GM18507 (cell line): ENCODE measurements at regions not wholly inside any gene's neighbourhood (a gene's known extent, or its start where the extent isn't known, plus 50 kb on each side); places are given as distances from the start of the nearest gene placed in this dataset.

Source experiments
- DNase-seq: peaks from one replicate; pipeline ENCODE4 v3.0.0; 2011; ENCODE audit warnings: low read depth; ENCODE audit not compliant: insufficient read length; ENCODE audit errors: extremely low spot score
- FAIRE-seq: peaks from 2 replicates; lab custom pipeline; 2011; peaks lifted over from hg19 to GRCh38; lab: Jason Lieb, UNC

DNA sequence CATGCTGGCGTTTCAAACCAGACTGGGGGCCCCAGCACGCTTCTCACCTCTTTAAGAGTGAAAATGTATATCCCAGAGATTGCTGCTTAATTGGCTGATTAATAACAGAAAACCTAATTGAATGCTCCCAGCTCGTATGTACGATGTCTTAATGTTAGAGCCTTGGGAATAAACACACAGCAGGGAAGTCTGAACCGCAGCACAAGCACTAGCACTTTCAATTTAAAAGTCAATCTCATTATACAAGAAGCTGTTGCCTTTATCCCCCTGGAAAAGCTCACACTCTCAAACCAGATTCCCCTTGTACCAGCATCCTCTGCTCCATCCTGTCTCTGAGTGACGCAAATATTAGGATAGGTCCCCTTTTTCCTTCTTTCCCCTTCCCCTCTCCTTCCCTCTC is 449.1 kb downstream of the MN1 start:
- DNase-seq, result no peak
- FAIRE-seq, result no peak

DNA sequence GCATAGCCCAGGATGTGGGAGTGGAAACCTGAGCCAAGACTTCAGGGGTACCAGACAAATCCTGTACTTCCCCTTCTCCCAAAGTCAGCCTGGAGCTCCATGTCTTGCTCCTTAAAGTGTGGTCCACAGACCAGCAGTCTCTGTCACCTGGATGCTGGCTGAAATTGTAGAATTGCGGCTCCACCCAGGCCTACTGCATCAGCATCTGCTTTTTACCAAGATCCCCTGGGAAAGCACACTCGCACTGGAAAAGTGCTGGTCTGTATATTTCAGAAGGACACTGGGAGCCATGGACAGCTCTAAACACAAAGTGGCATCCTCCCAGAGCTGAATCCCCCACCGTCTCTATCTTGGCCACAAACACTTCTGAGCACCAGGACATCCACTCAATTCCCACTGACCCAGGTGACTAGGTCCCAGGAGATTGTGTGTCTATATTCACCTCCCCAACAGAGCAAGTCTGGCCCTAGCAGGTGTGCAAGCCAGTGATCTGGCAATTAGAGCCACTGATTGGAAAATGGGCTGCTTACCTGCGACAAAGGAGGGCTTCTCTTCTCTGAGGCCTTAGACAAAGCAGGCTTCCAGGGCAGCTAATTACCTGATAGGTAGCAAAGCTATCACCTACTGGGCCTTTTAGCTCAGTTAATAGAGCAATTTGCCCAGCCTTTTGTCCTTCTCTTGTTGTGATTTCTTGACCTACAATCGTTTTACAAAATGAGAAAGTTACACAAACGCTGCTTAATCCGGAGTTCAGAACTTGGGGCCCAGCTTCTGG is 443.3 kb downstream of the MN1 start:
- DNase-seq (no peak), FAIRE-seq (no peak)

DNA sequence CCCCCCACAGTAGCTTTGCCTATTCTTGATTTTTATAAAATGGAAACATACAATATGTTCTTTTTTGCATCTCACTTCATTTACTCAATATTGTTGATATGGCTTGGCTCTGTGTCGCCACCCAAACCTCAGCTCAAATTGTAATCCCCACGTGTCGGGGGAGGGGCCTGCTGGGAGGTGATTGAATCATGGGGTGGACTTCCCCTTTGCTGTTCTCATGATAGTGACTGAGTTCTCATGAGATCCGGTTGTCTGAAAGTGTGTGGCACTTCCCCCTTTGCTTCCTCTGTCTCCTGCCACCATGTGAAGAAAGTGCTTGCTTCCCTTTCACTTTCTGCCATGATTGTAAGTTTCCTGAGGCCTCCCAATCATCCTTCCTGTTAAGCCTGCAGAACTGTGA is 431.3 kb downstream of the MN1 start:
- DNase-seq, result no peak
- no peak for FAIRE-seq

DNA sequence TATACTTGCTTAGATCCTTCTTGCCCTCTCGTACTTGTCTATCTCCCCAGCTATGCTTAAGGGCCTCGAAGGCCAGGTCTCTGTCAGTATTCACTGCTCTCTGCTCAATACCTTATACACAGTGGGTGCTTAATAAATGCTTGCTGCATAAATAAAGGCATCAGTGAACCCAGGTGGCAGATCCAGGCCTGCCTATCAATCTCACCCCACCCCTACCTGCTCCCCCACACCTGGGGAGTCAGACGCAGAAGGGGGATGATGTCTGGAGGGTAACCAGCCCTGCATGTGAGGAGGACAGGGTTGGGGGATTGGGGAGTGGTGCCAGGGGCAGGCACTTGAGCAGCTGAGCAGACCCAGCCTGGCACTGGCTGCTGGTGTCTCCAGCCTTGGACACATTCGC is 430.6 kb downstream of the MN1 start:
- DNase-seq (no peak), FAIRE-seq (no peak)

DNA sequence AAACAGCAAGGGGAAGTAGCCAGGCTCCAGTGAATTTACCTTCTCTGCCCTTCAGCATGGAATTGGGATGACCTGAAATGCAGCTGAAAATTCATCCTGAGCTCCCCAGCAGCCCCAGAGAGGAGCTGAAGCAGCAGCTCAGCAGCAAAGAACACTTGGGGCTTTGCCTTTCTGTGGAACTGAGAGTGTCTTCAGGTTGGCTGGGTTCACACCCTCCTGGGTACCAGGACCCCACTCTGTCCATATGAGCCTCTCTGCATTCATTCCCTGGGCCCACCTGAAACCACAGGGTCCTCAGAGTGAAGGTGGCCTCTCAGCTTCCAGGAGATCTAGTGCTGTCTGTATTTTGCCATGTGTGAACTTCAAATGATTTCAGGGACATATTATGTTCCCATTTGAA is 429.2 kb downstream of the MN1 start:
- DNase-seq (no peak), FAIRE-seq (no peak)

DNA sequence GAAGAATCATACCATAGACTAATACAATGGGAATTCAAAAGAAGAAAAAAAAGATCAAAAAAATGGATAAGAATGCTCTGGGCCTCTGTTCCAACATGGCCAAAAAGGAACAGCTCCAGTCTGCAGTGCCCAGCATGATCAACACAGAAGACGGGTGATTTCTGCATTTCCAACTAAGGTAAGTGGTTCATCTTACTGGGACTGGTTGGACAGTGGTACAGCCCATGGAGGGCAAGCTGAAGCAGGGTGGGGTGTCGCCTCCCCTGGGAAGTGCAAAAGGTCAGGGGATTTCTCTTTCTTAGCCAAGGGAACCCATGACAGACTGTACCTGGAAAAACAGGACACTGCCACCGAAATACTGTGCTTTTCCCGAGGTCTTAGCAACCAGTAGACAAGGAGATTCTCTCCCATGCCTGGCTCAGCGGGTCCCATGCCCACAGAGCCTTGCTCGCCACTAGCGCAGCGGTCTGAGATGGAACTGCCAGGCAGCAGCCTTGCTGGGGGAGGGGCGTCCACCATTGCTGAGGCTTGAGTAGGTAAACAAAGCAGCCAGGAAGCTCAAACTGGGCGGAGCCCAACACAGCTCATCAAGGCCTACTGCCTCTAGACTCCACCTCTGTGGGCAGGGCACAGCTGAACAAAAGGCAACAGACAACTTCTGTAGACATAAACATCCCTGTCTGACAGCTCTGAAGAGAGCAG is 428.4 kb downstream of the MN1 start:
- FAIRE-seq (no peak), DNase-seq (no peak)

DNA sequence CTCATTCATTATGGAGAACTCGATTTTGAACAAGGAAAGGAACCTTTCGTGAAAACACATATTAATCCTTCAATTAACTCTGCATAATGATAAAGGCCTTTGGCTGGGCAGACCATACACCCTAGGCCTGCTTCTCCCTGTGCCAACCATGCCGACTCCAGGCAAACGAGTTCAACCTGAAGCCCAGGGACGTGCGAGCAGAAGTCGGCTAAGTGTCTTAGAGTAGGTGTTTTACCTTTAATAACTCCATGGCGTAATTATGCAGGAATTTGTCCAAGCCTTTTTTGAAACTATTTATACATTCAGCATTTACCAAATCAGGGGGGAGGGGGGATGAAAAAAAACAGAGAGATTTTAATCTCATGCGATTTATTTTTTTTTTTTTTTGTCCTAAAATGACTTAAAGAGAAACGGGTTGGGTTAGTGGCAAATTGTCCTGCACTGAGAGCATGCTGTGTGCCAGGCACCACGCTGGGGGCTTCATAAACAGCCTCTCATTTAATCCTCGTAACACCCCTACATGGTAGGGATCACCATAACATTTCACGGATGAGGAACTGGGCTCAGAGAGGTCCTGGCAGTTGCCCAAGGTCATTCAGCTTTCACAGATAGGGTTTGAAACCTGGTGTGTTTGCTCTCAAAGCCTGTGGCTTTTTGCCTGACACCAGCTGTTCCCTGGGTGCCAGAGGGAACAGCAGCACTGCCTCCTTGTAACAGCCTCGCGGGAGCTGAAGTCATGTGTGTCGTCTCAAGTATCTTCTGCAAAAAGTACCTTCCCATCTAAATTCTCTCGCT is 423.9 kb downstream of the MN1 start:
- DNase-seq (no peak), FAIRE-seq (no peak)

DNA sequence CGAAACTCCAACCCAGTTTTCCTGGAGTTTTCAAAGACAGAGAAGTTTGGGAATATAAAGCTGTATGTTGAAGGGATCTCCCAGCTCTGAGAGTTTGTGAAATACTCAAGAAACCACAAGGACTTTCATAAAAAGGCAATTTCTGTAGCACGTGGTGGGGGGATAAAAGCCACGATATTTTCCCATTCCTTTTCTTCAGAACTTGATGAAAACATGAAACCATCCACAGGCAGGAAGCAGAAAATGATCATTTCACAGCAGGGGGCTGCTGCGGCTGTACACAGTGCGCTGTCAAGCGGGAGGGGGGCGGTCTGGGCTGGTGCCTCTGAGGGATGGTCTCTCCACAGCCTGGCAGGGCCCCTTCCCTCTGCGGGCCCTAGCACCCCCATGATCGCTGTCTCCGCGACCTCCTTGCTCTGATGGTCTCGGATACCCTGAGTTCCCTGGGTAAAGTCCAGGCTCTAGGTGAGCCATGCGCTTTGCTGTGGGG is 423.2 kb downstream of the MN1 start:
- no peak for DNase-seq

DNA sequence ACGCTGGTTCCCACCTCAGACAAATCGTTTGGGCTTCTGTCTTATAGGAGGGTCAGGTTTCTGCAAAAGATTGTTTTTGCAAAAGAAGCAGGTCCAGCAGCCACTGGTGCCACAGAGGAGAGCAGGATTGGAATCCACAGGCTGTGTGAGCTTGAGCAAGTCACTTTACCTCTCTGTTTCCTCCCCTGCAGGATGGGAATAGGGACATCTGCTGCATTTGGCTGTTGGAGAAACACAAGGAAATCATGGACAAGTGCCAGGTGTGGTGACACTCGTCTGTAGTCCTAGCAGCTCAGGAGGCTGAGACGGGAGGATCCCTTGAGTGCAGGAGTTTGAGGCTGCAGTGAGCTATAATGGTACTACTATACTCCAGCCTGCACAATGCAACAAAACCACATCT is 422.6 kb downstream of the MN1 start:
- FAIRE-seq (no peak), DNase-seq (no peak)

More for the DNA sequence above, 423.2 kb downstream of the MN1 start:
- FAIRE-seq, result no peak

DNA sequence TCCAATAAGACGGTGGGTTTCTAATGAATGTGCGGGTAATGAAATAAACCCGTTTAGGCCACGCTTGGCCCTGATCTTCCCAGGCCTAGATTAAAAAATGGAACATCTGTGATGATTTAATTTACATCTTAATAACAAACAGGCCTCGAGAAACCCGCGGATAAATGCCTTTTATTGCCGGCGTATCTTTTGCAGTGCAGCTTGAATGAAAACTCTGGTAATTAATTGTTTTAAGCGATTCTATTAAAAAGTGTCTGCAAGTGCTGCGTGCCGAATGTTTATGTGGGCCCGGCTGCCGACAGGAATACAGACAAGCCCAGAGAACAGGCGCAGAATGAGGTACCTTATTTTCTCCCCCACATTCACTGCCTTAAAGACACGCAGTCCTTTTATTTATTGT is 420.7 kb downstream of the MN1 start:
- no peak for FAIRE-seq
- DNase-seq, result no peak

DNA sequence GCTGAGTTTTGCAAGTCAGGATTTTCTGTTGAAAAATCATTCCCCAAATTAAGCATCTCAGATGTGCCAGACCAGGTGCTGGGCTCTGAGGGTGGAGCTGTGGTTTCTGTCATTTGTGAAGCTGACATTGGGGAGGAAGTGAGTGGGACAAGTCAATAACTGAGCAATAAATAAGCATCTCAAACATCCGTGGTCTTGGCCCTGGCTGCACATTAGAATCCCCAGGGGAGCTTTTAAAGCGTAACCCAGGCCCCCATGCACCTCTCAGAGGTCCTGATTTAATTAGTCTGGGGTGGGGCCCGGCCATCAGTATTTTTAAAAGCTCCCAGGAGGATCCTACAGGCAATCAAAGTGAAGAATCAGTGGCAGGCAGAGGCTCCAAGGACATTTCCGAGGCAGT is 420.0 kb downstream of the MN1 start:
- DNase-seq (no peak), FAIRE-seq (no peak)

DNA sequence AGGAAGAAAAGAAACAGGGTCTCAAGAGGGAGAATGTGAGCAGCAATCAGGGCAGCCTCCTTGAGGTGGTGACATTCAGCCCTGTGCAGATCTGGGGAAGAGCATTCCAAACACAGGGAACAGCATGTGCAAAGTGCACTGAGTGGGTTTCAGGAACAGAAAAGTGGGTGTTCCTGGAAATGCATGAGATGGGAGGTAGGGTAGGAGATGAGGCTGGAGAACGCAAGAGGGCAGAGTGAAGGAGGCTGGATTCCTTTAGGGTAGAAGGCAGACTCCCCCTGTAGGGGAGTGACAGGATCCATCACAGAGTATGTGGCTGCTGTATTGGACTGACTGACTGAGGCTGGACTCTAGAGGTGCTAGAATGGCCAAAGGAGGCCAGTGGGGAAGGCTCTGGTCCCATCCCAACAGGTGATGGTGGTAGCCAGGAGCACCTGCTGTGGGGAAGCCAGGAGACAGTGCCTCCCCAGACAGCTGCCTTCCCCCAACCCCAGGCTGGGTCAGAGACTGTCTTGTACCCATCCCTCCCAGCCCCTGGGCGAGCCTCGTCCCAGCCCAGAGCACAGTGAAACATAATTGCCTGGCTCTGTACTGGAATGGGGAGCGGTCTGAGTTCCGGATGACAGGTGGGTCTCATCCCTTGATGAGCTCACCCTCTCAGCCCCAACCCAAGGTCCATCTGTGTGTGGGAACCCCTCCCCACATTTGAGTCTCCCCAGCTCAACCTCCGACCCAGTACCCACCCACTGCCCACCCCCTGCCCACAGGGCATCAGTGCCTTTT is 419.4 kb downstream of the MN1 start:
- no peak for DNase-seq
- FAIRE-seq, result no peak

DNA sequence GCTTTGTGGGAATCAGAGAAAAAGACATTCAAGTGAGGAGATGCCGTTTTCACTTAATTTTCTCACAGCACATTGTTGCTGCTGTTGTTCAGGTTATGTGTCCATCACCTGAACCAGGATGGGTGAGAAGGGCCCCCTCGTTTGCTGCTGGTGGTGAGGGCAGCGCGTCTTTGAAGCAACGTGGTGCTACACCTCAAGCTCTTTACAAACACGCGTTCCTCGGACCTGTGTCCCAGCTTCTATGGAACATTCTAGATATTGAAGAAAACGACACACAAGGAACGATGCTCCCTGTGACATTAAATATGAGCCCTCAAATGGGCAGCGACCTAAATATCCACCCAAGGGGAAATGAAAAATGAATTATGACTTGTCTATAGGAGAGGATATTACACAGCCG is 418.6 kb downstream of the MN1 start:
- DNase-seq (no peak), FAIRE-seq (no peak)

DNA sequence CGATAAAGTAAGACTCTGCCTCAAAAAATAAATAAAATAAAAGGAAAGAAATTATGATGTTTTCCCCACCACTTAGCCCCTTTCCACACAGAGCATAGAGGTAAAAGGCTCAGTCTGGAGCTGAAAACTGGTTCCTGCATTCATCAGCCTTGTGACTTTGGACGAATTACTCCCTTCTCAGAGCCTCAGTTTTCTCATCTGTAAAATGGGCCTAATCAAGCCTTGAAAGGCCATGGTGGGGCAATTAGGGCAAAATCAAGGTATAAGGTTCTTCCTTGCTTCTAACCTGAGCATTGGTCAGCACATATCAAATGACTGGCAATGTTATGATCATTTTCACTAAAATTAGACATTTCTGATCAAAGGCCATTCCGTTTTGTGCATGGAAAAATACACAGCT is 417.7 kb downstream of the MN1 start:
- DNase-seq, result no peak
- no peak for FAIRE-seq

DNA sequence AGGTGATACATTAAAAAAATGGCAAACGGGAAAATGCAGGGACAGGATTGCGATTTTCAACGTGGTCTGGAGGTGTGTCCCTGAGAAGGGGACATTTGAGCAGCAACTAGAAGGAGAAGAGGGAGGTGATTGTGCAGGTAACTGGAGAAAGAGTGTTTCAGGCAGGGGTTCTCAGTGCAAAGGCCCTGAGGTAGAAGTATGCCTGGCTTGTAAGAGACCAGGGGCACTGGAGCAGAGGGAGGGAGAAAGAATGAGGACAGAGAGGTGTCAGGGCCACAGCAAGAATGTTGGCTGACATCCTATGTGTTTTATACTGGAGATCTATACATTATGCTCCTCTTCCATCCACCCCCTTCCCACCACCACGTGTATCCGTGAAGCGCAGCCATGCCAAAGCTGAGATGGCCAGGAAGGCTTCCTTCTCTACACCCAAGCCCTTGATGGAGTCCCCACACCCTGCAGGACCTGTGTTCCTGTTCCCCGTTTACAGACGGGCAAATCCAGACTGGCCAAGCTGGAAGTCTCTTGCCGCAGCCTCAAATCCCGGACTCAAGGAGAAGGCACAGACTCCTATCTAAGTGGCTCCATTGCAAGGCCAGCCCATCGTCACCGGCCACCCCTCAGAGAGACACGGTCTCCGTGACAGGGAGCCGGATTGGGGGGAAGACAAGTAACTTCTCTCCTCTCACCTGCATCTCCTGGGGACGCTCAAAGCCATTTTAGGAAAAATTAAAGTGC is 416.1 kb downstream of the MN1 start:
- no peak for DNase-seq

DNA sequence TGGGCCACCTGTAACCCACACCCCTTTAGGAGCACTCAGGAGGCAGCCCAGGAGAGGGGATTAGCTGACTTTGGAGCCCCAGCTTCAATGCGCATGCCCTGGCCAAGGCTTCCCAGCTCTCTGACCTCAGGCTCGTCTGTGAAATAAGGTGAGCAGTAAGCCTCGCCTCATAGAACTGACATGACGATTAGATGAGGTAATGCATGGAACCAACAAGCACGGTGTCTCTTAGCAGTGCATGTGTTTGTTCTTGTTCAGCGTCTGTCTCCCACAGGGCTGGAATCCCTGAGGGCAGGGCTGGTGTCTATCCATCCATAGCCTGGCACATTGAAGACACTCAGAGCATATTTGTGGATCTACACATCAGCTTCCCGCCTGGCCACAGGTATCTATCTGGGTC is 415.4 kb downstream of the MN1 start:
- FAIRE-seq, result no peak
- DNase-seq, result no peak

More for the DNA sequence above, 416.1 kb downstream of the MN1 start:
- FAIRE-seq, result no peak

DNA sequence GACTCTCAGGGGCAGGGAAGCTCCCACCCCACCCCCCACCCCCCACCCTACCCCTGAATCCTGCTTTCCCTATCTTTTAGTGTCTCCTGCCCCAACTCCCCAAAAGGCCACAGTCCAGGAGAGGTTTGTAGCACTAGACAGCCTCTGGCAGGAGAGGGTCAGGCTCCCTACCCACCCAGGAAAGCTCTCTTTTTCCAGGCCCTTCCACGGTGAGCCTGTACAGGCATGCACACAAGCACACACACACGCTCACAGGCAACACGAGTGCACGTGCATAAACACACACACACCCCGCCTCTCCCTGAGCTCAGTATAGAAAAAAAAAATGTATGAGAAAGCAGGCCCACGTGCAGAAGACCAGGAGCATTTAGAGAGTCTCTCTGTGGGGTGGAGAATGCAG is 414.0 kb downstream of the MN1 start:
- DNase-seq, result no peak
- no peak for FAIRE-seq

DNA sequence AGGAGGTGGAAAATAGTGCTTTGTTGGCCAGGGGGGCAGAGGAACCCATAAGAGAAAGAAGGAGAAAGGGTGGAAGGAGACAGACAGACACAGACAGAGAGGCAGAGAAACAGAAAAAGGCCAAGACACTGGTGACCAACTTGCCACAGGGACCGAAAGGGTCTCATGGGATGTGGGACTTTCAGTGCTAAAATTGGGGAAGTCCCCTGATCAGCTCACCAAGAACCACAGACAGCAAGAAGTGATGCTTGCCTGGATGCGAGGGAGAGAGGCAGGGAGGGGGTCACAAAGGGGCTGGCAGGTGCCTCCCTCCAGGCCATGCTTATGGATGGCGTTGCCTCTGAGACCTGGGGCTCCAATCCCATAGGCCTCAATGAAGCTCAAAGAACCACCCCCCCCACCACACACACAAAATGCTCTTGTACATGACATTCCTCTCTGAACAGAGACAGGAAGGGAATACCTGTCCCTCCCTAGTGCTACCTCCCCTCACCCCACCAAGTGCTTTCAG is 413.4 kb downstream of the MN1 start:
- FAIRE-seq, result no peak

DNA sequence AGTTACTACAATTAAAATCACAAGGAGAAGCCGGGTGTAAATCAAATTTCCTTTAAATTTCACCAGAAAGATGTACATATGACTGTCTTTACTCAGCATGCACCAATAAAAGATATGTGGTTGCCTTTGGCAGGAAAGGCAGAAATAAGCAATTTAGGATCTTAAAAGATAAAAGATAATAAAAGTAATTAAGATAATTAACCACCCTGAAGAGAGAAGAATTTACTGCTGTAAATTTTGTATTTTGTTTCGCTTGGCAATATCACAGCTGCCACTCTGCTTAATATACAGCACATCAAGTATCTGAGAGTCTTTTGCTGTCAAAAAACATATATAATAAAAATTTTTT is 411.9 kb downstream of the MN1 start:
- FAIRE-seq, result no peak
- no peak for DNase-seq

More for the DNA sequence above, 413.4 kb downstream of the MN1 start:
- no peak for DNase-seq
